MCF 10A (cell line): ENCODE measurements at regions not wholly inside any gene's neighbourhood (a gene's known extent, or its start where the extent isn't known, plus 50 kb on each side); places are given as distances from the start of the nearest gene placed in this dataset.
"Not testable (repeated sequence)": the region's sequence is repeated elsewhere in the genome, so short reads cannot be mapped to it uniquely, and the experiment has no call there.

ENCODE experiments used
- BruUV-seq: library from RNA; stranded (reverse); fragments of 400-500 nt; replicated peaks from 2 replicates; lab custom pipeline; 2021; lab: Mats Ljungman, UMichigan
- CTCF ChIA-PET: fragments of 300-600 bp; sonication (Branson Sonifier 250); formaldehyde crosslinking; extraction: SDS; loops from one replicate; lab custom pipeline; 2021; ENCODE audit warnings: antibody characterized with exemption, inconsistent platforms; lab: Yijun Ruan, JAX
- POLR2A ChIA-PET: fragments of 300-600, 350-650 bp; sonication (Branson Sonifier 250); formaldehyde crosslinking; extraction: SDS; loops from one replicate; lab custom pipeline; 2020; ENCODE audit warnings: antibody characterized with exemption, inconsistent platforms; lab: Yijun Ruan, JAX
- DNase-seq: peaks from one replicate; pipeline ENCODE4 v3.0.0-alpha.2; 2018; ENCODE audit not compliant: unreplicated experiment
- H3K27ac Mint-ChIP-seq: one replicate; pipeline ENCODE4 v1.8.0; 2022; ENCODE audit warnings: mild to moderate bottlenecking, low read depth, mixed read lengths; ENCODE audit not compliant: unreplicated experiment
- H3K27me3 Mint-ChIP-seq: one replicate; pipeline ENCODE4 v1.8.0; 2022; ENCODE audit warnings: mixed read lengths; ENCODE audit not compliant: insufficient read depth, unreplicated experiment
- H3K36me3 Mint-ChIP-seq: one replicate; pipeline ENCODE4 v1.8.0; 2022; ENCODE audit warnings: mild to moderate bottlenecking, moderate library complexity, mixed read lengths; ENCODE audit not compliant: insufficient read depth, unreplicated experiment
- H3K4me1 Mint-ChIP-seq: one replicate; pipeline ENCODE4 v1.8.0; 2022; ENCODE audit warnings: mixed read lengths; ENCODE audit not compliant: insufficient read depth, unreplicated experiment
- H3K4me3 Mint-ChIP-seq: one replicate; pipeline ENCODE4 v1.8.0; 2022; ENCODE audit warnings: mild to moderate bottlenecking, moderate library complexity, mixed read lengths; ENCODE audit not compliant: unreplicated experiment
- H3K9me3 Mint-ChIP-seq: one replicate; pipeline ENCODE4 v1.8.0; 2022; ENCODE audit warnings: mixed read lengths; ENCODE audit not compliant: unreplicated experiment
- intact Hi-C: fragments of 100-400 bp; cut with micrococcal nuclease; formaldehyde crosslinking; loops from 2 replicates; pipeline ENCODE4 v1.14.1; 2022
- TF ChIP-seq, protein P1 (sequence below): fragments of 200-600 bp; IDR thresholded peaks from one replicate; pipeline ENCODE4 v1.8.0; 2022; ENCODE audit warnings: antibody characterized with exemption, mild to moderate bottlenecking; ENCODE audit not compliant: unreplicated experiment

DNA sequence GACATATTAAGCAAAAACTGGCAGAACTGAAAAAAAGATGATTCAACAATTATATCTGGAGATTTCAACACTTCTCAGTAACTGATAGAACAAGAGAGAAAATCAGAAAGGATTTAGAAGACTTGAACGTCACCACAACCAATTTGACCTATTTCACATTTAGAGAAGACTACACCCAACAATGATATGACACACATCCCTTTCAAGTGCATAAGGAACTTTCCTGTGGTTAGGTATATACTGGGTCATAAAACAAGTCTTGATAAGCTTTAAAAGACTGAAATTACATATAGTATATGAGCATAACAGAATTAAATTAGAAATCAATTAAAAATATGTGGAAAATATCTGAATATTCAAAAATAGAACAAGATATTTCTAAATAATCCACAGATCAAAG lies 201.2 kb upstream of the HAND2 start:
- intact Hi-C loops = no loop called here
- POLR2A ChIA-PET = no interaction called here
- Mint-ChIP-seq H3K27ac (no peak overlapping the region), H3K27me3 (peaks cover 24% of the 10 kb centered on the region), H3K9me3 (no peaks in the 10 kb centered on the region), H3K36me3 (no peaks in the 10 kb centered on the region), H3K4me3 (no peak overlapping the region), H3K4me1 (no peaks in the 10 kb centered on the region)
- BruUV-seq = no TSS peak
- TF ChIP-seq, protein P1, sequence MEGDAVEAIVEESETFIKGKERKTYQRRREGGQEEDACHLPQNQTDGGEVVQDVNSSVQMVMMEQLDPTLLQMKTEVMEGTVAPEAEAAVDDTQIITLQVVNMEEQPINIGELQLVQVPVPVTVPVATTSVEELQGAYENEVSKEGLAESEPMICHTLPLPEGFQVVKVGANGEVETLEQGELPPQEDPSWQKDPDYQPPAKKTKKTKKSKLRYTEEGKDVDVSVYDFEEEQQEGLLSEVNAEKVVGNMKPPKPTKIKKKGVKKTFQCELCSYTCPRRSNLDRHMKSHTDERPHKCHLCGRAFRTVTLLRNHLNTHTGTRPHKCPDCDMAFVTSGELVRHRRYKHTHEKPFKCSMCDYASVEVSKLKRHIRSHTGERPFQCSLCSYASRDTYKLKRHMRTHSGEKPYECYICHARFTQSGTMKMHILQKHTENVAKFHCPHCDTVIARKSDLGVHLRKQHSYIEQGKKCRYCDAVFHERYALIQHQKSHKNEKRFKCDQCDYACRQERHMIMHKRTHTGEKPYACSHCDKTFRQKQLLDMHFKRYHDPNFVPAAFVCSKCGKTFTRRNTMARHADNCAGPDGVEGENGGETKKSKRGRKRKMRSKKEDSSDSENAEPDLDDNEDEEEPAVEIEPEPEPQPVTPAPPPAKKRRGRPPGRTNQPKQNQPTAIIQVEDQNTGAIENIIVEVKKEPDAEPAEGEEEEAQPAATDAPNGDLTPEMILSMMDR = no peak
- no peak for DNase-seq
- CTCF ChIA-PET = interaction anchor here (0.7 kb wide), 1 partner anchor 10 kb away, joined by 3 read pairs; no protein-coding TSS in a partner anchor

DNA sequence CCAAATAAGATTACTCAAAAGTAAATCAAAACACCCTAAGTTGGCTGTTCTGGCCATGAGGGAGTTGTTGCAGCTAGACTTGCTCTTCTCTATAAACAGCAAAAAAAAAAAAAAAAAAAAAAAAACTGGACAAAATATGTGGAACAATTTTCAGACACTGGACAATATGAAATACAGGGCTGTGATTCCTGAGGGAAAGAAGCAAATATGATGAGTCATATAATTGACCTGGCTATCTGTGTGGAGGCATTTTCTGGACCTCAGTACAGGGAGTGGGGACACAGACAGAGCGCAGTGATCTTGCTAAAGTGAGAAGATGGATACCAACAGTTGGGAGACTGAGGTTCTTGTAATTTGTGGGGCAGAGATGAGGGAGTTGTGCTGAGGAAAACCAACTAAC lies 192.0 kb upstream of the HAND2 start:
- Mint-ChIP-seq H3K4me3 (no peak overlapping the region), H3K9me3 (peaks cover 5% of the 10 kb centered on the region), H3K4me1 (no peaks in the 10 kb centered on the region), H3K27me3 (peaks cover 38% of the 10 kb centered on the region), H3K27ac (no peak overlapping the region), H3K36me3 (no peaks in the 10 kb centered on the region)
- CTCF ChIA-PET = no interaction called here
- intact Hi-C loops = no loop called here
- POLR2A ChIA-PET = no interaction called here
- no TSS peak for BruUV-seq
- DNase-seq = no peak
- TF ChIP-seq, protein P1 = no peak

DNA sequence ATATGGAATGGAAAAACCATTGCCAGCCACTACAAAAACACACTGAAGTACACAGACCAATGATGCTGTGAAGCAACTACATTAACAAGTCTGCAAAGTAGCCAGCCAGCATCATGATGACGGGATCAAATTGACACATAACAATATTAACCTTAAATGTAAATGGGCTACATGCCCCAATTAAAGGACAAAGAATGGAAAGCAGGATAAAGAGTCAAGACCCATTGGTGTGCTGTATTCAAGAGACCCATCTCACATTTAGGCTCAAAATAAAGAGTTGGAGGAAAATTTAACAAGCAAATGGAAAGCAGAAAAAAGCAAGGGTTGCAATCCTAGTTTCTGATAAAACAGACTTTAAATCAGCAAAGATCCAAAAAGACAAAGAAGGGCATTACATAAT lies 188.5 kb upstream of the HAND2 start:
- POLR2A ChIA-PET, intact Hi-C loops, H3K4me3 Mint-ChIP-seq, H3K36me3 Mint-ChIP-seq, BruUV-seq, H3K4me1 Mint-ChIP-seq, H3K27ac Mint-ChIP-seq, CTCF ChIA-PET, H3K9me3 Mint-ChIP-seq, DNase-seq: not testable (repeated sequence)
- peaks cover 27% of the 10 kb centered on the region for H3K27me3 Mint-ChIP-seq

DNA sequence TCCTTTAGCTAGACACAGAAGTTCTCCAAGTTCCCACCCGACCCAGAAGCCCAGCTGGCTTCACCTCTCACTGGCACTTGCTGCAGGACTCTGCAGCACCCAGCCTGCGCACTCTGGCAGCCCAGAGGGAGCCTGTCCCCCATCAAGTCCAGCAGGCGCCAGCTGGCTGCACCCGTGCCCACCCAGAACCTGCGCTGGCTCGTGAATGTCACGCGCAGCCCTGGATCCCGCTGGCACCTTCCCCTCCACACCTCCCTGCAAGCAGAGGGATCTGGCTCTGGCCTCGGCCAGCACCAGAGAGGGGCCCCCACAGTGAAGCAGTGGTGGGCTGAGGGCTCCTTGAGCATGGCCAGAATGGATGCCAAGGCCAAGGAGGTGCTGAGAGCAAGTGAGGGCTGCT lies 187.6 kb upstream of the HAND2 start:
- Mint-ChIP-seq H3K27ac (no peak overlapping the region), H3K27me3 (peaks cover 27% of the 10 kb centered on the region), H3K9me3 (peaks cover 5% of the 10 kb centered on the region), H3K4me3 (no peak overlapping the region), H3K4me1 (no peaks in the 10 kb centered on the region), H3K36me3 (no peaks in the 10 kb centered on the region)
- intact Hi-C loops = no loop called here
- POLR2A ChIA-PET = interaction anchor here (1.1 kb wide), 1 partner anchor 16 kb away, joined by 3 read pairs; no protein-coding TSS in a partner anchor
- DNase-seq = no peak
- CTCF ChIA-PET = interaction anchor here (0.9 to 1.4 kb wide), 2 partner anchors 12 to 99 kb away, joined by 3 read pairs; no protein-coding TSS in a partner anchor
- no TSS peak for BruUV-seq
- TF ChIP-seq, protein P1 = no peak

DNA sequence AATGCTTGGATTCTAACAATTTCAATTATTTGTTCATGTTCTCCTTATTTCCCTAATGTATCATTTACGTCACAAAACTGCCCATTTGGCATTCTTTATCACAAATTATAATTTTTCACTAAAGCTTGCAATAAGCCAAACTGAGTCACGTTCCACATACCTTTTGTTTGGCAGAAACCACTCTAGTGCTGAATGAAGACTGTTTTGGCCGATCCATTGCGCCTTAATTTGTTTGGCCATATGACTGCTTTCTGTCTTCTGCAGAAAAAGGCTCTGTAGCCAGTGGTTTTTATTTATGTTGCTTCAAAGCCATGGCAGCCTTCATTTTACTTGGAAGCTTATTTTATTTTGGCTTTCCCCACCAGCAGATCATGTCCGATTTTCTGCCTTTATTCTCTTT lies 184.4 kb upstream of the HAND2 start:
- ChIA-PET CTCF (interaction anchor here (0.6 kb wide), 2 partner anchors 46 to 277 kb away, joined by 3 to 4 read pairs; no protein-coding TSS in a partner anchor), POLR2A (no interaction called here)
- no TSS peak for BruUV-seq
- H3K4me1 Mint-ChIP-seq = no peaks in the 10 kb centered on the region
- intact Hi-C loops = no loop called here
- peaks cover 27% of the 10 kb centered on the region for H3K27me3 Mint-ChIP-seq
- H3K36me3 Mint-ChIP-seq = no peaks in the 10 kb centered on the region
- H3K27ac Mint-ChIP-seq = no peak overlapping the region
- no peak for DNase-seq
- H3K9me3 Mint-ChIP-seq = peaks cover 5% of the 10 kb centered on the region
- no peak overlapping the region for H3K4me3 Mint-ChIP-seq
- TF ChIP-seq, protein P1 = no peak
